ENCODE measurements at regions not wholly inside any gene's neighbourhood (a gene's known extent, or its start where the extent isn't known, plus 50 kb on each side); places are given as distances from the start of the nearest gene placed in this dataset.

GRCh38 chr11:119937412-119937811 is 200.5 kb downstream of the TRIM29 start:
- DNase-seq (ENCODE audit: low read depth), result no peak

GRCh38 chr11:119936426-119936825 is 201.5 kb downstream of the TRIM29 start:
- no peak for DNase-seq (ENCODE audit: low read depth)

- no peak for DNase-seq (ENCODE audit: low read depth)
Measured at GRCh38 chr11:119935349-119935925, 202.5 kb downstream of the TRIM29 start.

GRCh38 chr11:119934866-119935265 is 203.0 kb downstream of the TRIM29 start:
- no peak for DNase-seq (ENCODE audit: low read depth)

GRCh38 chr11:119934267-119934666 is 203.6 kb downstream of the TRIM29 start:
- DNase-seq (ENCODE audit: low read depth), result no peak

- DNase-seq (ENCODE audit: low read depth), result no peak
Measured at GRCh38 chr11:119933584-119933983, 204.3 kb downstream of the TRIM29 start.

- no peak for DNase-seq (ENCODE audit: low read depth)
Measured at GRCh38 chr11:119932828-119933562, 204.0 kb upstream of the NECTIN1 start.

- no peak for DNase-seq (ENCODE audit: low read depth)
Measured at GRCh38 chr11:119928047-119928446, 199.0 kb upstream of the NECTIN1 start.

- no peak for DNase-seq (ENCODE audit: low read depth)
Measured at GRCh38 chr11:119924017-119924416, 195.0 kb upstream of the NECTIN1 start.

- DNase-seq (ENCODE audit: low read depth), result no peak
Measured at GRCh38 chr11:119921571-119921970, 192.6 kb upstream of the NECTIN1 start.

GRCh38 chr11:119920666-119921387 is 191.8 kb upstream of the NECTIN1 start:
- DNase-seq (ENCODE audit: low read depth), result no peak

- no peak for DNase-seq (ENCODE audit: low read depth)
Measured at GRCh38 chr11:119919656-119920055, 190.7 kb upstream of the NECTIN1 start.

GRCh38 chr11:119918347-119918746 is 189.3 kb upstream of the NECTIN1 start:
- DNase-seq (ENCODE audit: low read depth), result no peak

- no peak for DNase-seq (ENCODE audit: low read depth)
Measured at GRCh38 chr11:119916568-119916967, 187.6 kb upstream of the NECTIN1 start.

GRCh38 chr11:119912229-119912628 is 183.2 kb upstream of the NECTIN1 start:
- DNase-seq (ENCODE audit: low read depth), result no peak

- no peak for DNase-seq (ENCODE audit: low read depth)
Measured at GRCh38 chr11:119910650-119911049, 181.7 kb upstream of the NECTIN1 start.

GRCh38 chr11:119910051-119910450 is 181.1 kb upstream of the NECTIN1 start:
- DNase-seq (ENCODE audit: low read depth), result no peak

GRCh38 chr11:119909495-119909894 is 180.5 kb upstream of the NECTIN1 start:
- no peak for DNase-seq (ENCODE audit: low read depth)

- DNase-seq (ENCODE audit: low read depth), result no peak
Measured at GRCh38 chr11:119909077-119909476, 180.1 kb upstream of the NECTIN1 start.

GRCh38 chr11:119908573-119908904 is 179.5 kb upstream of the NECTIN1 start:
- DNase-seq (ENCODE audit: low read depth), result no peak

- DNase-seq (ENCODE audit: low read depth), result no peak
Measured at GRCh38 chr11:119907878-119908572, 179.0 kb upstream of the NECTIN1 start.

GRCh38 chr11:119907122-119907851 is 178.3 kb upstream of the NECTIN1 start:
- DNase-seq (ENCODE audit: low read depth), result no peak

All from non-pigmented ciliary epithelial cell (primary cell).